Epithelial cell of prostate (primary cell): ENCODE measurements at regions not wholly inside any gene's neighbourhood (a gene's known extent, or its start where the extent isn't known, plus 50 kb on each side); places are given as distances from the start of the nearest gene placed in this dataset.
"Not testable (repeated sequence)": the region's sequence is repeated elsewhere in the genome, so short reads cannot be mapped to it uniquely, and the experiment has no call there.

Experiments
- DNase-seq: peaks from one replicate; pipeline ENCODE4 v3.0.0-alpha.2; 2011; ENCODE audit warnings: low read depth, low spot score
- H3K27ac ChIP-seq: fragments of 450-650 bp; 2 replicates; pipeline ENCODE4 v1.5.1; 2017; ENCODE audit warnings: mild to moderate bottlenecking

GRCh38 chr21:26232491-26232890, 61.9 kb upstream of the APP start:
- not testable (repeated sequence) for H3K27ac ChIP-seq, DNase-seq

GRCh38 chr21:26227130-26227529, 56.6 kb upstream of the APP start:
- no peak overlapping the region for H3K27ac ChIP-seq
- DNase-seq = no peak

- H3K27ac ChIP-seq = no peak overlapping the region
- DNase-seq = no peak
These were observed 56.2 kb upstream of the APP start for GRCh38 chr21:26226724-26227123.

DNA sequence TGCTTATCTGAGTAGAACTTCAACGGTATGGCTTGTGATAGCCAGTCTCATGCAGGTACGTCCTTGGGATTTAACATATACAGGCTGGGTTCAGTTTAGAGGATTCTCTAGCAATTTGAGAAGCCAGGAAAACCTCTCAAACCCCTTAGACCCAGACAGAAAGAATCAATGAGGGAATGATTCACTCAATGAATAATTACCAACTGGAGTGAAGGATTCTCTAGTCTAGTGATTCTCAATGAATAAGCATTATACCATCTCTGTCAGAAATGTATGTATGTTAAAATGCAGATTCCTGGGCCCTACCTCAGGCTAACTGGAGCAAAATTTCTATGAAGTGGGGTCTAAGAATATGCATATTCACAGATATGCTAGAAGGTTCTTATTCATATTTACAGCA, 54.5 kb upstream of the APP start:
- no peak overlapping the region for H3K27ac ChIP-seq

GRCh38 chr21:26224366-26224765, 53.8 kb upstream of the APP start:
- H3K27ac ChIP-seq = no peak overlapping the region
- DNase-seq = no peak

More for the DNA sequence above, 54.5 kb upstream of the APP start:
- no peak for DNase-seq
